ENCODE measurements at regions not wholly inside any gene's neighbourhood (a gene's known extent, or its start where the extent isn't known, plus 50 kb on each side); places are given as distances from the start of the nearest gene placed in this dataset.

DNA sequence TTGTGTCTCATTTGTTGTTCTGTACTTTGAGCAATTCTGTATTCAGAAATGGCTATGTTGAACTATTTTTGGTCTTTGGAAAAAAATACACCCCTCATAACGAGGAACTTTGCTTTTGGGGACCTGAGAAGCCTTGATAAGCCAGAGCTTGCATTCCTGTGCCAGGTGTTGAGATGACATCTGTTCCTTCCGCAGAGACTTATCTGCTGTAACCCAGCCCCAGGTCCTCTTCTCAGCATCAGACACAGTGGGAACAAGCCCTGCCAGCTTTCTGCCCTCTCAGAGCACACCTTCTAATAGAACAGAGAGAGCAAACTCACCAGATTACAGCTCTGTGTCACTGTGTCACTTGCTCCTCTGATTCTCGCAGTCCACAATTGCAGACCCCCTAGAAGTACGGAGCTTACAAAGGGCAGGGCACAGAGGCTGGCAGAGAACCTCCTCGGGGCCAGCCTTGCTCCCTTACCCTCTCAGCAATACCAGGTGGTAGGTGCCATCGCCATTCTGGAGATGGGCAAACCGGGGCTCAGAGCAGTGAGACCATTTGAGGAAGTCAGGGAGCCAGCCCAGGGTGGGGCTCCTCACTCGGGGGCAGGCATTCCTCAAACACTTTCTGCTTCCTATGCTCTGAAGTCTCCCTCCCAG, 97.4 kb downstream of the DDX1 start:
- TF ChIP-seq, protein P1, sequence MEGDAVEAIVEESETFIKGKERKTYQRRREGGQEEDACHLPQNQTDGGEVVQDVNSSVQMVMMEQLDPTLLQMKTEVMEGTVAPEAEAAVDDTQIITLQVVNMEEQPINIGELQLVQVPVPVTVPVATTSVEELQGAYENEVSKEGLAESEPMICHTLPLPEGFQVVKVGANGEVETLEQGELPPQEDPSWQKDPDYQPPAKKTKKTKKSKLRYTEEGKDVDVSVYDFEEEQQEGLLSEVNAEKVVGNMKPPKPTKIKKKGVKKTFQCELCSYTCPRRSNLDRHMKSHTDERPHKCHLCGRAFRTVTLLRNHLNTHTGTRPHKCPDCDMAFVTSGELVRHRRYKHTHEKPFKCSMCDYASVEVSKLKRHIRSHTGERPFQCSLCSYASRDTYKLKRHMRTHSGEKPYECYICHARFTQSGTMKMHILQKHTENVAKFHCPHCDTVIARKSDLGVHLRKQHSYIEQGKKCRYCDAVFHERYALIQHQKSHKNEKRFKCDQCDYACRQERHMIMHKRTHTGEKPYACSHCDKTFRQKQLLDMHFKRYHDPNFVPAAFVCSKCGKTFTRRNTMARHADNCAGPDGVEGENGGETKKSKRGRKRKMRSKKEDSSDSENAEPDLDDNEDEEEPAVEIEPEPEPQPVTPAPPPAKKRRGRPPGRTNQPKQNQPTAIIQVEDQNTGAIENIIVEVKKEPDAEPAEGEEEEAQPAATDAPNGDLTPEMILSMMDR (IDR thresholded peaks at IDR 0.05; ENCODE audit: extremely low read depth, missing control alignments) = no peak

DNA sequence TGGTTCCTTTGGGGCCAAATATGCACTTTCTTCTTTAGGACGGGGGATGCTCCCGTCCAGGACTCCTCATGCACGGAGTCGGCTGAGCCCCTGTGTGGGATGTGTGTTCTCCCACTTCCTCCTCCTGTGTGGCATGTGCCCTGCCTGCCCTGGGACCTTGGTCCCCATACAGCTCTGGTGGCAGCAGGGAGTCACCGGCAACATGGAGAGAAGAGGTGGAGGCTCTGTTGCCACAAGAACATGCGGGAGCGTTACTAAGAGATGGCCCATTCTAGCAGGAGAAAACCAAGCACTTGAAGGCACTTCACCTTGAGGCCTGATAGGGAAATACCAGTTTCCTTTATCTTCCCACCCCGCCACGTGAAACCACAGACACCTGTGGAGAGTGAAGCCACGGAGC, 98.0 kb downstream of the DDX1 start:
- TF ChIP-seq, protein P1 (IDR thresholded peaks at IDR 0.05; ENCODE audit: extremely low read depth, missing control alignments) = no peak
- DNase-seq (ENCODE audit: low spot score) = no peak

More for the DNA sequence above, 97.4 kb downstream of the DDX1 start:
- DNase-seq (ENCODE audit: low spot score) = no peak

DNA sequence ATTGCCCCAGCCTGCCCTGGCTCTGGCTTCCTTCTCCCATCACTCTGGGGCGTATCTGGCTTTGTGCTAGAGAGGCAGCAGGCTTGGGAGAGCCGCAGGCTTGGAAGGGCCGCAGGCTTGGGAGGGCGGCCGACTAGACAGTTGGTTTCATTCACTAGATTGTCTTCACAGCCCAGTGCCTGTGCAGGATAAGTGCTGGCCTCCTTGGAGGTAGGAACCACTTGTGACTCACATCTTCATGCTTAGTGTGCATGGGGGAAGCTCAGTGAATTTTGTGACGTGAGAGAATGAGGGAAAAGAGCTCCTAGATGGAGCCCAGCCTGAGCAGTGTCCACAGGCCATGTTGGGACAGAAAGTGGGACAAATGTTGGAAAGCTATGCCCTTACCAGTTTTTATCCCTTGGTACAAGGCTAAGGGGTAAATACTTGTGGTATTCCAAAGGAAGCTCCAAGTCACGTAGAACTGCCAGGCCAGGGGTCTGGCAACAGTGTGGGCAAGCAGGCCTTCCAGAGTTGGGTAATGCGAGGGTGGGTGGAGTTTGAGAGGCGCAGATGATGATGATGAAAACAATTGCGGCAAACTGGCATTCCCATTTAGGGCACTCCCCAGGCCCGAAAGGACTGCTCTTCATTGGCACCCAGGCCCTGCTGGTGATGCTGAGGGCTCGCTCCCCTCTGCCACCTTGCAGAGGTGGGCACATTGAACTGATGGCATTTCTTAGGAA, 100.1 kb downstream of the DDX1 start:
- DNase-seq (ENCODE audit: low spot score) = no peak
- TF ChIP-seq, protein P1 (IDR thresholded peaks at IDR 0.05; ENCODE audit: extremely low read depth, missing control alignments) = no peak

DNA sequence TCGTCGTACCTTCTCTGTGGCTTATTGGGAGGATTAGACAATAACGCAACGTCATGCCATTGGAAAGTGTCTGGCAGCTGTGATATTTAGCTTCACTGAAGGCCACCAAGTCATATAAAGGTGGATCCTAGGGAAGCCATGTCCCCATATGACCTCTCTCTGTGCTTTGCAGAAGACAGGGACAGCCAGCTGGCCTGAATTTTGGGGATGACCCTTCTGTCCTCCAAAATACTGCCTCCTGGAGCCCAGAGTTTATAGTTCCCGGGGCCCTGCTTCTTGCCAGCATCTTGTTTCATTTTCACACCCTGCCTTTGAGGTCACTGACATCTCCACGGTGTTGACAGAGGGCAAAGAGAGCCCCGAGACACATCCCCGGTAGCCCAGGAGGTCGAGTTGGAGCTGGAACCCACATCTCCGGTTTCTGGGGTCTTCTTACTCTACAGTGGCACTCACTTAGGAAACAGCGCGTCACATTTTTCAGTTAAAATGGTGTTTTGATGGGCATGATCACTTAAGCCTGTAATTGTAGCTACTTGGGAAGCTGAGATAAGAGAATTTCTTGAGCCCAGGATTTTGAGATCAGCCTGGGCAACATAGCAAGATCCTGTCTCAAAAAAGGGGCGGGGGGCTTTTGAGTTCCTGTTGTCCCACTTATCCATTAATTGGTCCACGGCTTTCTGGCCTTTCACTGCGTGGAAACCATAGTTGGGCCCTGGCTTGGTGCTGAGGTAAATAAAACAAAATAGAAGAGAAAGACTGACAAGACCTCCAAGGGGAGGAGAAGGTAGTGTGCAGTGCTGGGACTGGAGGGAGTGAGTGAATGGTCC, 101.1 kb downstream of the DDX1 start:
- TF ChIP-seq, protein P1 (IDR thresholded peaks at IDR 0.05; ENCODE audit: extremely low read depth, missing control alignments) = no peak
- no peak for DNase-seq (ENCODE audit: low spot score)

DNA sequence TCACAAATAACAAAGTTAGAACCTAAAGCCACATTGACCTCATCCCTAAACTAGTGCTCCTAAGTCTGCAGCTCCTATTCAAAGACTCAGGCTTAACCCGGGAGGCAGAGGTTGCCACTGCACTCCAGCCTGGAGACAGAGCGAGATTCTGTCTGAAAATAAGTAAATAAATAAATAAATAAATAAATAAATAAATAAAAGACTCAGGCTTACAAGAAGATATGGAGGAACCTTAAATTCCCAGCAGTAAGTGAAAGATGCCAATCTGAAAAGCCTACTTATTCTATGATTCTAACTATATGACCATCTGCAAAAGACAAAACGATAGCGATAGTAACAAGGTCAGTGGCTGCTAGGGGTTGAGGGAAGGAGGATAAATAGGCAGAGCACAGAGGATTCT, 101.7 kb downstream of the DDX1 start:
- DNase-seq (ENCODE audit: low spot score) = no peak

DNA sequence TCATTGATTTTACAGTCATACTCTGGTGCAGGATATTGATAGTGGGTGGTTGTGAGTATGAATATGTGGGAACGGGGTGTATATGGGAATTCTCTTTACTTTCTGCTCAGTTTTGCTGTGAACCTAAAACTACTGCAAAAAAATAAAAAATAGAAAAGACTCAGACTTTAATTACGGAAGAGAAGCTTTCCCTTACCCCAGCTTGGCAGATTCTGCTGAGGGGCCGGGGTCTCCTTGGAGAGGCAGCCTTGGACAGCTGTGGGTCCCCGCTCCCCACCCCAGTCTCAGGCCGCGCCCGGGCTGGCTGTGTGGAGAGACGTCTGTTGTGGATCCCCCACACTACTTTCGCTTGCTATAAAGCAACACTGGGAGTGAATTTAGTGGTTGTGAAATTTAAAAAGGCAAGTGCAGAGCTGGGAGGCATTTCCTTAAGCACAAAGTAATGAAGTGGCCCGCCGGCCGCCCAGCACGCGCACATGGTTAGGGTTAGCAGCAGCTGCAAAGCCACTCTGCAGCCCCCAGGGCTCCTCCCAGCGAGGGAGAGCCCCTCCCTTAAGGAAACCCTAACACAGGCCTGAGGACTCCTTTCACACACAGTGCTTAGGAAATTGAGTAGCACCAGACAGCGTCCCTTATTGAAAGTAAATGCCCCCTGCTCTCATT, 102.4 kb downstream of the DDX1 start:
- no peak for DNase-seq (ENCODE audit: low spot score)
- TF ChIP-seq, protein P1 (IDR thresholded peaks at IDR 0.05; ENCODE audit: extremely low read depth, missing control alignments) = no peak

More for the DNA sequence above, 101.7 kb downstream of the DDX1 start:
- TF ChIP-seq, protein P1 (IDR thresholded peaks at IDR 0.05; ENCODE audit: extremely low read depth, missing control alignments) = no peak
